ENCODE measurements at regions not wholly inside any gene's neighbourhood (a gene's known extent, or its start where the extent isn't known, plus 50 kb on each side); places are given as distances from the start of the nearest gene placed in this dataset.

DNA sequence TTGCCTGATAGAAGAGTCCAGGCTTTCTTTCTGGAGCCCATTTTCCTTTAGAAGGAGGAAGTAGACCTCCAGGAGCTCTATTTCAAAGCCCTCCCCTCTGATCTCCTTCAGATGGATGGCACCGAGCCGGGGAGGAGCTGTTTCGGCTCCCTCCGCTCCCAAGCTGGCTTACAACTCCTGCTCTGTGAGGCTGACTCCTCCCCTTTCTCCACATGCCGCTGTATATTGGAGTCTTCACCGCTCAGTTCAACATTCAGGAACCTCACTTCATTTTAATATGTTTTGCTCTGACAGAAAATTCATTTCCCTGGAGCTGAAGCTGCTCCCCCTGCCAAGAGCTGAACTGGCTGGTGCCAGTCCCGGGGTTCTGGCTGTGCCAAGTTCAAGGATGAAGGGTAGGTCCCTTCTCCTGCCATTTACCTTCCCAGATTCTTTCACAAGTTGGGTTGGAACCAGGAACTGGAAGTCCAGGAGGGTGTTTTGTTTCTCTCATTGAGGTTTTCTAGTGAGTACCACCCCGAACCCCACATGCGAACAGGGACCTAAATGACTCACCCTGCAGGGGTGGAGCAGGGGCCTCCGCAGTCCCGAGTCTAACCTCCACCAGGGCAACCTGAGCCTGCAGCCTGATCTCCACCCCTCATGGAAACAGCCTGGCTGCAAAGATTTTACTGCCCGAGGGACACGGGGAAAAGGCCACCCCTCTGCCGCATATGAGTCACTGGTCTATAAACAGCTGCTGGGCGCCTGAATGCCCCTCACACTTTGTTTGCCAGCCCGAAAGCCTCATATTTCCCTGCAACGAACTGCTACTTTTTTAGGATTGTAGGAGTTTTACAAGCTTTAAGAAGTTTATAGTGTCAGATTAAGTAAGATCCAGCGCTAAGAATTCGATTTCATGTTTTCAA, 68.6 kb upstream of the FOXA2 start:
- no peak for ATAC-seq (ENCODE audit: low FRiP score)
- DNase-seq (ENCODE audit: low spot score), result no peak
- TF ChIP-seq, protein P1, sequence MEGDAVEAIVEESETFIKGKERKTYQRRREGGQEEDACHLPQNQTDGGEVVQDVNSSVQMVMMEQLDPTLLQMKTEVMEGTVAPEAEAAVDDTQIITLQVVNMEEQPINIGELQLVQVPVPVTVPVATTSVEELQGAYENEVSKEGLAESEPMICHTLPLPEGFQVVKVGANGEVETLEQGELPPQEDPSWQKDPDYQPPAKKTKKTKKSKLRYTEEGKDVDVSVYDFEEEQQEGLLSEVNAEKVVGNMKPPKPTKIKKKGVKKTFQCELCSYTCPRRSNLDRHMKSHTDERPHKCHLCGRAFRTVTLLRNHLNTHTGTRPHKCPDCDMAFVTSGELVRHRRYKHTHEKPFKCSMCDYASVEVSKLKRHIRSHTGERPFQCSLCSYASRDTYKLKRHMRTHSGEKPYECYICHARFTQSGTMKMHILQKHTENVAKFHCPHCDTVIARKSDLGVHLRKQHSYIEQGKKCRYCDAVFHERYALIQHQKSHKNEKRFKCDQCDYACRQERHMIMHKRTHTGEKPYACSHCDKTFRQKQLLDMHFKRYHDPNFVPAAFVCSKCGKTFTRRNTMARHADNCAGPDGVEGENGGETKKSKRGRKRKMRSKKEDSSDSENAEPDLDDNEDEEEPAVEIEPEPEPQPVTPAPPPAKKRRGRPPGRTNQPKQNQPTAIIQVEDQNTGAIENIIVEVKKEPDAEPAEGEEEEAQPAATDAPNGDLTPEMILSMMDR (IDR thresholded peaks at IDR 0.05), result no peak

DNA sequence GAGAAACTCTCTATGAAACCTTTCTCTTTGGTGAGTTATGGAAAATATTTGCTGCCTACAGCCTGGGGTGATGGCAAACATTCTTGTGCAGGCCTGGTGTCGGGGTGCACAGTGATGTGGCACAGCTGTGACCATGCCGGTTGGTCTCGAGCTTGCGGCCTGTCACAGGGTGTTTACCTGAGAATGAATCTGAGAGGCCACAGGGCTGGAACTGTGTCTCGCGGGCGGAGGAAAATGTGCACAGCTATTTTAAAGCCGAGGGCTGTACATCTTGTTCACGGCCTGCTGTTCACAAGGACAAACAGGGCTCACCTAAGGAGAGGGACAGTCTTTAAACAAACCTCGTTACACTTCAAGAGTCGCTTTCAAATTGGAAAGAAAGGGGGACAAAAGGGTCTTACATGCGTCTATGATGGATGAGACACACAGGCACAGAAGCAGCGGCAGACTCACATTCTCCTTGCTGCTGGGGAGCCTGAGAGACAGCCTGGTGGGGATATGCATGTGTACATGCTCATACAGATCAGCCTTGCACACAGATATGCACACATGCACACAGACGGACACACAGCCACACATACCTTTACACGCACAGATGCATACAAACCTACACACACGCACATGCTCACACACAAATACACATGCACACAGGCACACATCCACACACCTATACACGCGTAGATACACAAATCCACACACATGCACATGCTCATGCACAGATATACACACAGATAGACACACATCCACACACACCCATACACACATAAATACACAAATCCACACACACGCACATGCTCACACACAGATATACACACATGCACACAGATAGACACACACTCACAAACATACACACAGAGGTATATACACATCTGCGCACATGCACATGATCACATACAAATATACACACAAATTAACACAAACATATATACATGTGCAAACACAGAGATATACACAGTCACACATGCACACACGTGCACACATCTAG, 69.6 kb upstream of the FOXA2 start:
- no peak for DNase-seq (ENCODE audit: low spot score)
- no peak for ATAC-seq (ENCODE audit: low FRiP score)
- TF ChIP-seq, protein P1 (IDR thresholded peaks at IDR 0.05), result no peak

DNA sequence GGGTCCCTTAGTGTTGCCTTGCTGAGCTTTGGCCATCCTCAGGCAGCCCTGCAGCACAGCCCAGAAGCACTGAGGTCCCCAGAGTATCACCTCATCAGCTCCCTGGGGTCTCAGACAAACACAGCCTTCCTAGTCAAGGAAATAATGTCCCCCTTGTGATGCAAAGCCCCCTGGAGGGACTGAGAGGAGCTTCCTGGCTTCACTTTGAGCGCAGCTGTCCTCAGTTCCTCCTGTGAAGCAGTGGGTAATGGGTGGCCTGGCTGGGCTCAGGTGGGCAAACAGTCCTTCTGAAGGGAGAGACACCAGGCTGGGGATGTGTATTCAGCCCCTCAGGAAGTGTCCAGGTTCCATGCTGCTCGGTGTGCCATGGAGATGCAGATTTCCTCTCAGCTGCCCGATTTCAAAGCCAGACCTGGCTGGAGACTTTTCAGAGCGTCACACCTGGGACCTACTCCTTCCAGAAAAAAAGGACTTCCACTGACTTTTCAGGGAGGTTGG, 79.2 kb upstream of the FOXA2 start:
- ATAC-seq (ENCODE audit: low FRiP score), result no peak
- TF ChIP-seq, protein P1 (IDR thresholded peaks at IDR 0.05), result no peak
- no peak for DNase-seq (ENCODE audit: low spot score)

DNA sequence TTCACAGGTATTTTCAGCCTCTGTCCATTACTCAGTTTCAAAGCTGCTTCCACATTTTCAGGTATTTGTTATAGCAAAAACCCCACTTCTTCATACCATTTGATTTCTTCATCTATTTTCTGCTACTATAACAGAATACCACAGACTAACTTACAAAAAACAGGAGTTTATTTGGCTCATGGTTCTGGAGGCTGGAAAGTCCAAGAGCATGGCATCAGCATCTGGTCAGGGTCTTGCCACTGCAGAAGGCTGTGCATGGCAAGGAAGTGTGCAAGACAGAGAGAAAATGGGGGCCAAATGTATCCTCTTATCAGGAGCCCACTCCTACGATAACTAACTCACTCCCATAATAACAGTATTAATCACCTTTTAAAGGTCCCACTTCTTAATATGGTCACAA, 82.8 kb upstream of the FOXA2 start:
- DNase-seq (ENCODE audit: low spot score) (no peak), ATAC-seq (ENCODE audit: low FRiP score) (no peak)
- TF ChIP-seq, protein P1 (IDR thresholded peaks at IDR 0.05), result no peak

DNA sequence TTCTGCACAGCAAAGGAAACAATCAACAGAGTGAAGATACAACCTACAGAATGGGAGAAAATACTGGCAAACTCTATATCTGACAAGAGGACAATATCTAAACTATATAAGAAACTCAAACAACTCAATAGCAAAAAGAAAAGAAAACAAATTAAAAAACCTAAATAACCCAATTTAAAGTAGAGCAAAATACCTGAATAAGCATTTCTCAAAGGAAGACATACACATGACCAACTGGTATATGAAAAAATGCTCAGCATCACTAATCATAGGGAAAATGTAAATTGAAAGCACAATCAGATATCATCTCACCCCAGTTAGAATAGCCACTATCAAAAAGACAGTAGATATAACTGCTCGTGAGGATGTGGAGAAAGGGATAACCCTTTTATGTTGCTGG, 87.8 kb upstream of the FOXA2 start:
- no peak for ATAC-seq (ENCODE audit: low FRiP score)
- DNase-seq (ENCODE audit: low spot score), result no peak
- TF ChIP-seq, protein P1 (IDR thresholded peaks at IDR 0.05), result no peak

DNA sequence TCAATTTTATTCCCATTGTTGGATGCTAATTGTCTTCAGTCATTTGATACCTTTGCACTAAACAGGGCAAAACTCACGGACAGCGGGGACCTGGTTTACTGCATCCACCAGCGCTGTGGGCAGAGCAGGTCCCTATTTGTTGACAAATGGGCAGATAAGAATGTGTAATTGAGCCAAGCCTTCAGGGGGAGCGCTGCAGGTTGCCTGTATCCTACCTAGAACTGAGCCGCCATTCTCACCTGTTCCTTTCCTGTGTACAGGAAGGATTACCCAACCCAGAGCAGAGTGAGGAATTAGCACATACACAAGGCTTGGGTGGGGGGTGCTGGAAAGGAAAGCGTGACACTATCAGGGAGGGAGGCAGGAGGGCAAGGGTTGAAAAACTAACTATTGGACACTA, 89.1 kb upstream of the FOXA2 start:
- TF ChIP-seq, protein P1 (IDR thresholded peaks at IDR 0.05), result no peak
- ATAC-seq (ENCODE audit: low FRiP score), result no peak
- DNase-seq (ENCODE audit: low spot score), result no peak
